MM.1S (cell line): ENCODE measurements at regions not wholly inside any gene's neighbourhood (a gene's known extent, or its start where the extent isn't known, plus 50 kb on each side); places are given as distances from the start of the nearest gene placed in this dataset.

Experiments
- EZH2 ChIP-seq: fragments of 300-600 bp; sonication (generic); optimal IDR thresholded peaks from 2 replicates; pipeline ENCODE3; 2017; ENCODE audit warnings: low read depth, mild to moderate bottlenecking, antibody characterized with exemption, low read length, mixed read lengths
- TF ChIP-seq, protein P1 (sequence below): fragments of 300-600 bp; sonication (generic); IDR thresholded peaks from 2 replicates; pipeline ENCODE4 v1.5.1; 2016; ENCODE audit warnings: antibody characterized with exemption, low read length, mixed read lengths

DNA sequence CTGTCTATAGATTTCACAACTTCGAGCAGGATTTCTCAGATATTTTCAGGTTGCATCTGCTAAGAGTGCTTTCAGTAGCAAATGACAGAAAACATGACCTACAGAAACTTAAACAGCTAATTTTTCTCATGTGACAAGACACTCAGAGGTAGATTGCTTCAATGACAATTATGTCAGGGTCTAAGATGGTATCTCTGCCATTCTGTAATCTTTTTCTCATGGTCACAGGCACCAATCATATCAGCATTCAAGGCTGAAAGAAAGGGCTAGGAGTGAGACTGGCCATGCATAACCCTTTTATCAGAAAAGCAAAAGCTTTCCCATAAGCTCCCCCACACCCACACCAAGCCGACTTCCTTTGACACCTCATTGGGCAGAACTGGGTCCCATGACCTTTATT, 450.5 kb upstream of the FAR2 start:
- no peak for TF ChIP-seq EZH2
- TF ChIP-seq, protein P1, sequence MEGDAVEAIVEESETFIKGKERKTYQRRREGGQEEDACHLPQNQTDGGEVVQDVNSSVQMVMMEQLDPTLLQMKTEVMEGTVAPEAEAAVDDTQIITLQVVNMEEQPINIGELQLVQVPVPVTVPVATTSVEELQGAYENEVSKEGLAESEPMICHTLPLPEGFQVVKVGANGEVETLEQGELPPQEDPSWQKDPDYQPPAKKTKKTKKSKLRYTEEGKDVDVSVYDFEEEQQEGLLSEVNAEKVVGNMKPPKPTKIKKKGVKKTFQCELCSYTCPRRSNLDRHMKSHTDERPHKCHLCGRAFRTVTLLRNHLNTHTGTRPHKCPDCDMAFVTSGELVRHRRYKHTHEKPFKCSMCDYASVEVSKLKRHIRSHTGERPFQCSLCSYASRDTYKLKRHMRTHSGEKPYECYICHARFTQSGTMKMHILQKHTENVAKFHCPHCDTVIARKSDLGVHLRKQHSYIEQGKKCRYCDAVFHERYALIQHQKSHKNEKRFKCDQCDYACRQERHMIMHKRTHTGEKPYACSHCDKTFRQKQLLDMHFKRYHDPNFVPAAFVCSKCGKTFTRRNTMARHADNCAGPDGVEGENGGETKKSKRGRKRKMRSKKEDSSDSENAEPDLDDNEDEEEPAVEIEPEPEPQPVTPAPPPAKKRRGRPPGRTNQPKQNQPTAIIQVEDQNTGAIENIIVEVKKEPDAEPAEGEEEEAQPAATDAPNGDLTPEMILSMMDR, result no peak
